H1 (cell line): ENCODE measurements at regions not wholly inside any gene's neighbourhood (a gene's known extent, or its start where the extent isn't known, plus 50 kb on each side); places are given as distances from the start of the nearest gene placed in this dataset.

ENCODE experiments used
- CTCF ChIA-PET: fragments of 300-600 bp; sonication (Branson Sonifier 250); formaldehyde crosslinking; loops from one replicate; lab custom pipeline; 2021; ENCODE audit not compliant: partially characterized antibody; lab: Charles Lee
- POLR2A ChIA-PET: fragments of 300-600 bp; sonication (Branson Sonifier 250); formaldehyde crosslinking; loops from one replicate; lab custom pipeline; 2021; ENCODE audit warnings: inconsistent platforms; ENCODE audit not compliant: partially characterized antibody; lab: Charles Lee
- DNase-seq, 2 experiments: peaks; one replicate each; pipeline versions ENCODE4 v3.0.0 to v3.0.0-alpha.2; 2010 to 2022; ENCODE audit warnings: low spot score in 2 of 2, low read depth in 1 of 2, mixed read lengths in 1 of 2
- FAIRE-seq: peaks from 2 replicates; lab custom pipeline; 2011; peaks lifted over from hg19 to GRCh38; lab: Jason Lieb, UNC
- H2AFZ ChIP-seq: 2 replicates; pipeline ENCODE4 v1.8.1; 2012; ENCODE audit warnings: low read length, inconsistent platforms
- H2AK5ac ChIP-seq: 2 replicates; pipeline ENCODE4 v1.6.1; 2013; ENCODE audit warnings: low read depth, low read length
- H2BK120ac ChIP-seq: replicated peaks from 2 replicates; pipeline ENCODE3; 2013; ENCODE audit warnings: low read depth, low read length, inconsistent platforms
- H2BK12ac ChIP-seq: 2 replicates; pipeline ENCODE4 v1.6.1; 2013; ENCODE audit warnings: low read depth, low read length
- H2BK15ac ChIP-seq: 2 replicates; pipeline ENCODE4 v1.6.1; 2013; ENCODE audit warnings: low read length
- H2BK20ac ChIP-seq: 2 replicates; pipeline ENCODE4 v1.6.1; 2013; ENCODE audit warnings: low read length
- H2BK5ac ChIP-seq: 2 replicates; pipeline ENCODE4 v1.6.1; 2013; ENCODE audit warnings: low read depth, low read length
- H3K14ac ChIP-seq: 2 replicates; pipeline ENCODE4 v1.6.1; 2013; ENCODE audit warnings: inconsistent platforms; ENCODE audit not compliant: insufficient read length
- H3K18ac ChIP-seq: 2 replicates; pipeline ENCODE4 v1.6.1; 2013; ENCODE audit warnings: low read length; ENCODE audit errors: extremely low read depth
- H3K23ac ChIP-seq: 2 replicates; pipeline ENCODE4 v1.6.1; 2013; ENCODE audit warnings: inconsistent platforms; ENCODE audit not compliant: insufficient read length
- H3K23me2 ChIP-seq: 2 replicates; pipeline ENCODE4 v1.6.1; 2013; ENCODE audit warnings: low read depth, low read length
- H3K27ac ChIP-seq: 2 replicates; pipeline ENCODE4 v1.6.1; 2011; ENCODE audit warnings: low read depth, low read length, inconsistent platforms
- H3K27me3 ChIP-seq, 4 experiments: replicated peaks in 1 of 4; 1 replicate in 1 of 4; 2 replicates in 3 of 4; pipeline versions ENCODE4 v1.6.1 to v1.8.1; 2011 to 2013; ENCODE audit warnings: low read length in 3 of 4, mild to moderate bottlenecking in 3 of 4, inconsistent platforms in 2 of 4, mixed read lengths in 2 of 4, moderate library complexity in 1 of 4; ENCODE audit not compliant: control insufficient read depth in 3 of 4, insufficient read depth in 3 of 4; ENCODE audit errors: extremely low read depth in 1 of 4
- H3K36me3 ChIP-seq, 4 experiments: 2 replicates each; pipeline versions ENCODE4 v1.6.1 to v1.8.1; 2011 to 2013; ENCODE audit warnings: mild to moderate bottlenecking in 4 of 4, low read length in 3 of 4, moderate library complexity in 2 of 4, control low read depth in 1 of 4, inconsistent platforms in 1 of 4; ENCODE audit not compliant: insufficient read depth in 4 of 4, control insufficient read depth in 2 of 4
- H3K4ac ChIP-seq: replicated peaks from 2 replicates; pipeline ENCODE3; 2013; ENCODE audit warnings: low read length, low read depth, mixed read lengths, inconsistent platforms; ENCODE audit not compliant: insufficient read length
- H3K4me1 ChIP-seq, 4 experiments: replicated peaks in 1 of 4; 1 replicate in 1 of 4; 2 replicates in 3 of 4; pipeline versions ENCODE4 v1.6.1 to v1.8.1; 2011 to 2013; ENCODE audit warnings: low read length in 3 of 4, inconsistent platforms in 2 of 4, mixed read lengths in 1 of 4; ENCODE audit not compliant: insufficient read depth in 4 of 4, control insufficient read depth in 3 of 4
- H3K4me2 ChIP-seq, 2 experiments: 2 replicates each; pipeline versions ENCODE4 v1.6.1 to v1.8.1; 2011 to 2013; ENCODE audit warnings: low read depth in 2 of 2, low read length in 2 of 2, control low read depth in 1 of 2, inconsistent platforms in 1 of 2, mild to moderate bottlenecking in 1 of 2; ENCODE audit not compliant: insufficient read depth in 1 of 2
- H3K4me3 ChIP-seq, 4 experiments: fragments of 200-600, 300-600 bp in 1 of 4; sonication (generic), shearing (Covaris generic), sonication (Bioruptor Twin) in 1 of 4; 2 replicates each; pipeline versions ENCODE4 v1.5.1 to v1.8.1; 2011 to 2016; ENCODE audit warnings: low read length in 4 of 4, low read depth in 3 of 4, control low read depth in 2 of 4, inconsistent platforms in 2 of 4, mild to moderate bottlenecking in 2 of 4, mixed read lengths in 1 of 4, moderate library complexity in 1 of 4; ENCODE audit not compliant: insufficient read depth in 2 of 4; ENCODE audit errors: extremely low read depth in 1 of 4
- H3K56ac ChIP-seq: replicated peaks from 2 replicates; pipeline ENCODE3; 2013; ENCODE audit warnings: low read depth, mild to moderate bottlenecking, mixed read lengths, low read length, inconsistent platforms; ENCODE audit not compliant: insufficient read length
- H3K79me1 ChIP-seq: 2 replicates; pipeline ENCODE4 v1.6.1; 2013; ENCODE audit warnings: low read depth, low read length, control low read depth
- H3K79me2 ChIP-seq, 2 experiments: 2 replicates each; pipeline versions ENCODE4 v1.6.1 to v1.8.1; 2012 to 2013; ENCODE audit warnings: low read length in 2 of 2, mild to moderate bottlenecking in 2 of 2, inconsistent platforms in 1 of 2; ENCODE audit not compliant: insufficient read depth in 2 of 2, control insufficient read depth in 1 of 2
- H3K9ac ChIP-seq, 4 experiments: replicated peaks in 1 of 4; 1 replicate in 1 of 4; 2 replicates in 3 of 4; pipeline versions ENCODE4 v1.6.1 to v1.8.1; 2011 to 2013; ENCODE audit warnings: low read depth in 3 of 4, low read length in 3 of 4, control low read depth in 2 of 4, mild to moderate bottlenecking in 2 of 4, moderate library complexity in 2 of 4, inconsistent platforms in 1 of 4; ENCODE audit errors: extremely low read depth in 1 of 4
- H3K9me3 ChIP-seq, 2 experiments: 2 replicates each; pipeline versions ENCODE4 v1.6.1 to v1.8.1; 2012 to 2013; ENCODE audit warnings: mild to moderate bottlenecking in 2 of 2, moderate library complexity in 2 of 2, control low read depth in 1 of 2, inconsistent platforms in 1 of 2, low read depth in 1 of 2, low read length in 1 of 2, mixed read lengths in 1 of 2; ENCODE audit not compliant: insufficient read depth in 2 of 2
- H4K20me1 ChIP-seq, 2 experiments: replicated peaks in 1 of 2; 2 replicates each; pipeline versions ENCODE3 to v1.8.1; 2011 to 2013; ENCODE audit warnings: inconsistent platforms in 2 of 2, low read length in 2 of 2, mild to moderate bottlenecking in 1 of 2; ENCODE audit not compliant: insufficient read depth in 2 of 2, control insufficient read depth in 1 of 2
- H4K5ac ChIP-seq: 2 replicates; pipeline ENCODE4 v1.6.1; 2013; ENCODE audit warnings: low read length, low read depth, mixed read lengths, inconsistent platforms; ENCODE audit not compliant: insufficient read length
- H4K8ac ChIP-seq: 2 replicates; pipeline ENCODE4 v1.8.0; 2013; ENCODE audit warnings: mild to moderate bottlenecking, moderate library complexity, low read length, inconsistent platforms; ENCODE audit not compliant: insufficient read depth; ENCODE audit errors: extremely low read depth
- H4K91ac ChIP-seq: replicated peaks from 2 replicates; pipeline ENCODE3; 2013; ENCODE audit warnings: low read length, mixed read lengths, inconsistent platforms; ENCODE audit not compliant: insufficient read length
- BCL11A ChIP-seq, 2 experiments: IDR thresholded peaks; one replicate each; pipeline ENCODE4 v1.6.1; 2011; ENCODE audit warnings: low read depth in 2 of 2, low read length in 2 of 2, mild to moderate bottlenecking in 2 of 2
- CHD1 ChIP-seq: IDR thresholded peaks from 2 replicates; pipeline ENCODE4 v1.6.1; 2012; ENCODE audit warnings: low read depth, low read length, improper control_type of control experiment
- CTBP2 ChIP-seq: IDR thresholded peaks from 2 replicates; pipeline ENCODE4 v1.7.0; 2011; ENCODE audit warnings: borderline replicate concordance, mild to moderate bottlenecking, moderate library complexity, mixed read lengths, low read length; ENCODE audit not compliant: insufficient read depth, insufficient read length
- GABPA ChIP-seq: IDR thresholded peaks from 2 replicates; pipeline ENCODE4 v1.6.1; 2011; ENCODE audit warnings: mild to moderate bottlenecking, low read length, moderate library complexity, borderline replicate concordance; ENCODE audit not compliant: insufficient read depth
- GTF2F1 ChIP-seq: IDR thresholded peaks from 2 replicates; pipeline ENCODE4 v1.6.1; 2012; ENCODE audit warnings: low read depth, low read length, improper control_type of control experiment, borderline replicate concordance
- KDM4A ChIP-seq: IDR thresholded peaks from one replicate; pipeline ENCODE4 v1.7.1; 2012; ENCODE audit warnings: low read depth, mild to moderate bottlenecking, moderate library complexity, low read length, inconsistent platforms; ENCODE audit not compliant: severe bottlenecking
- KDM5A ChIP-seq: fragments of 200-600 bp; IDR thresholded peaks from 2 replicates; pipeline ENCODE4 v1.7.1; 2012; ENCODE audit warnings: mild to moderate bottlenecking, low read length, inconsistent platforms, mixed read lengths
- NANOG ChIP-seq: IDR thresholded peaks from 2 replicates; pipeline ENCODE4 v1.6.1; 2011; ENCODE audit warnings: low read length, low read depth, mild to moderate bottlenecking, inconsistent platforms; ENCODE audit not compliant: insufficient read depth, poor library complexity, severe bottlenecking
- POU5F1 ChIP-seq: IDR thresholded peaks from 2 replicates; pipeline ENCODE4 v1.6.1; 2011; ENCODE audit warnings: low read depth, mild to moderate bottlenecking, low read length, moderate library complexity
- SIN3A ChIP-seq, 2 experiments: IDR thresholded peaks in 1 of 2; conservative IDR thresholded peaks in 1 of 2; 2 replicates each; pipeline ENCODE4 v1.6.1; 2011 to 2012; ENCODE audit warnings: low read length in 2 of 2, improper control_type of control experiment in 1 of 2, low read depth in 1 of 2, mild to moderate bottlenecking in 1 of 2
- SUZ12 ChIP-seq: fragments of 200-600 bp; sonication (generic); IDR thresholded peaks from 2 replicates; pipeline ENCODE4 v1.6.1; 2012; ENCODE audit warnings: mild to moderate bottlenecking, inconsistent platforms, low read length, moderate library complexity, mixed read lengths
- WGBS, 2 experiments: shearing (Covaris generic) in 1 of 2; methylation state at CpG; one replicate each; pipeline versions ENCODE4 v1.1.6 to v1.1.7; 2013 to 2015; ENCODE audit warnings: low lambda C conversion rate in 2 of 2, mixed read lengths in 2 of 2, inconsistent platforms in 1 of 2, low coverage in 1 of 2, missing lambda C conversion rate in 1 of 2; ENCODE audit not compliant: insufficient replicate concordance in 2 of 2, insufficient coverage in 1 of 2, insufficient read length in 1 of 2; ENCODE audit errors: extremely low coverage in 1 of 2, missing lambda C conversion rate in 1 of 2; 5-methylcytosine and 5-hydroxymethylcytosine counted together
- TF ChIP-seq, protein P1 (sequence below): IDR thresholded peaks from 2 replicates; pipeline ENCODE4 v1.6.1; 2012; ENCODE audit warnings: low read length, inconsistent platforms

GRCh38 chr1:234855851-234856250, 245.9 kb upstream of the IRF2BP2 start:
- Histone ChIP-seq H3K79me2 (no peaks in the 10 kb centered on the region), H3K9ac (no peak overlapping the region), H3K27me3 (no peaks in the 10 kb centered on the region), H3K79me1 (no peaks in the 10 kb centered on the region), H3K9me3 (no peaks in the 10 kb centered on the region), H4K20me1 (no peaks in the 10 kb centered on the region), H3K36me3 (no peaks in the 10 kb centered on the region), H3K56ac (no peak overlapping the region), H2AK5ac (no peak overlapping the region), H4K8ac (no peak overlapping the region), H2BK12ac (no peak overlapping the region), H3K27ac (no peak overlapping the region), H2BK5ac (no peak overlapping the region), H3K18ac (no peak overlapping the region), H3K4me3 (no peak overlapping the region), H3K4me1 (peaks cover 0 to 7% (median 2%) of the 10 kb centered on the region in 4 experiments; a peak in 3 of 7 replicates), H4K91ac (no peak overlapping the region), H3K14ac (no peak overlapping the region), H3K4ac (no peak overlapping the region), H3K4me2 (no peak overlapping the region), H3K23me2 (no peaks in the 10 kb centered on the region), H4K5ac (no peak overlapping the region), H2BK120ac (no peak overlapping the region), H2BK15ac (no peak overlapping the region), H2BK20ac (no peak overlapping the region), H2AFZ (no peak overlapping the region), H3K23ac (no peak overlapping the region)
- DNase-seq (no peak), FAIRE-seq (no peak)
- CTCF ChIA-PET = no interaction called here
- POLR2A ChIA-PET = no interaction called here
- 91% methylated on average over 3 of the region's 3 CpGs; no CpG with 5 or more reads in 1 of the 2 experiments for WGBS, 2 experiments
- no peak for TF ChIP-seq CTBP2
- no peak for TF ChIP-seq POU5F1
- TF ChIP-seq CHD1 = no peak
- TF ChIP-seq SIN3A (conservative IDR thresholded peaks at IDR 0.05 in 1 of 2, IDR thresholded peaks at IDR 0.05 in 1 of 2; ENCODE audit: low read depth in 1 of 2, low read length in 2 of 2) = no peak
- TF ChIP-seq, protein P1, sequence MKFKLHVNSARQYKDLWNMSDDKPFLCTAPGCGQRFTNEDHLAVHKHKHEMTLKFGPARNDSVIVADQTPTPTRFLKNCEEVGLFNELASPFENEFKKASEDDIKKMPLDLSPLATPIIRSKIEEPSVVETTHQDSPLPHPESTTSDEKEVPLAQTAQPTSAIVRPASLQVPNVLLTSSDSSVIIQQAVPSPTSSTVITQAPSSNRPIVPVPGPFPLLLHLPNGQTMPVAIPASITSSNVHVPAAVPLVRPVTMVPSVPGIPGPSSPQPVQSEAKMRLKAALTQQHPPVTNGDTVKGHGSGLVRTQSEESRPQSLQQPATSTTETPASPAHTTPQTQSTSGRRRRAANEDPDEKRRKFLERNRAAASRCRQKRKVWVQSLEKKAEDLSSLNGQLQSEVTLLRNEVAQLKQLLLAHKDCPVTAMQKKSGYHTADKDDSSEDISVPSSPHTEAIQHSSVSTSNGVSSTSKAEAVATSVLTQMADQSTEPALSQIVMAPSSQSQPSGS = no peak
- no peak for TF ChIP-seq KDM5A
- TF ChIP-seq SUZ12 = no peak
- TF ChIP-seq NANOG = no peak
- TF ChIP-seq BCL11A (IDR thresholded peaks at IDR 0.05; ENCODE audit: low read depth in 2 of 2, low read length in 2 of 2) = no peak
- TF ChIP-seq GTF2F1 = no peak
- no peak for TF ChIP-seq GABPA
- no peak for TF ChIP-seq KDM4A
